CD14-positive monocyte (primary cell): ENCODE measurements at regions not wholly inside any gene's neighbourhood (a gene's known extent, or its start where the extent isn't known, plus 50 kb on each side); places are given as distances from the start of the nearest gene placed in this dataset.

Experiments
- DNase-seq, 3 donors: peaks; one replicate each; pipeline ENCODE4 v3.0.0-alpha.2; 2011 to 2022
- H2AFZ ChIP-seq: 2 replicates; pipeline ENCODE4 v1.6.0; 2012; ENCODE audit warnings: mild to moderate bottlenecking, low read depth, low read length, inconsistent platforms; ENCODE audit not compliant: insufficient read depth, poor library complexity, severe bottlenecking
- H3K27ac ChIP-seq, 2 donors: 1 replicate in 1 of 2; 2 replicates in 1 of 2; pipeline ENCODE4 v1.5.1; 2012 to 2013; ENCODE audit warnings: low read length in 2 of 2, control low read depth in 1 of 2, inconsistent platforms in 1 of 2, low read depth in 1 of 2, mild to moderate bottlenecking in 1 of 2
- H3K27me3 ChIP-seq, 2 donors: one replicate each; pipeline versions ENCODE4 v1.6.0 to v1.6.1; 2011 to 2013; ENCODE audit warnings: low read length in 2 of 2; ENCODE audit not compliant: control insufficient read depth in 2 of 2, insufficient read depth in 2 of 2
- H3K36me3 ChIP-seq, 2 donors: replicated peaks in 1 of 2; 1 replicate in 1 of 2; 2 replicates in 1 of 2; pipeline versions ENCODE4 v1.5.1 to v1.6.1; 2012 to 2013; ENCODE audit warnings: low read length in 2 of 2, control low read depth in 1 of 2, inconsistent platforms in 1 of 2, mild to moderate bottlenecking in 1 of 2; ENCODE audit not compliant: insufficient read depth in 2 of 2, control insufficient read depth in 1 of 2
- H3K4me1 ChIP-seq, 2 donors: 1 replicate in 1 of 2; 2 replicates in 1 of 2; pipeline versions ENCODE4 v1.5.1 to v1.6.1; 2012 to 2013; ENCODE audit warnings: low read length in 2 of 2, control low read depth in 1 of 2, inconsistent platforms in 1 of 2, mild to moderate bottlenecking in 1 of 2, moderate library complexity in 1 of 2; ENCODE audit not compliant: insufficient read depth in 2 of 2, control insufficient read depth in 1 of 2
- H3K4me2 ChIP-seq: replicated peaks from 2 replicates; pipeline ENCODE3; 2012; ENCODE audit warnings: low read length, moderate library complexity, mild to moderate bottlenecking; ENCODE audit not compliant: poor library complexity, severe bottlenecking; ENCODE audit errors: extremely low read depth
- H3K4me3 ChIP-seq, 3 experiments: fragments of 200-600 bp in 1 of 3; sonication (generic) in 1 of 3; replicated peaks in 1 of 3; 1 replicate in 2 of 3; 2 replicates in 1 of 3; pipeline ENCODE4 v1.5.1; 2011 to 2013; ENCODE audit warnings: low read length in 3 of 3, mild to moderate bottlenecking in 3 of 3, control low read depth in 2 of 3, low read depth in 2 of 3, inconsistent platforms in 1 of 3, moderate library complexity in 1 of 3
- H3K79me2 ChIP-seq: 2 replicates; pipeline ENCODE4 v1.6.0; 2012; ENCODE audit warnings: mild to moderate bottlenecking, control low read depth, inconsistent platforms, low read length, moderate library complexity; ENCODE audit not compliant: insufficient read depth
- H3K9ac ChIP-seq: 2 replicates; pipeline ENCODE4 v1.6.0; 2017; ENCODE audit warnings: low read length, mild to moderate bottlenecking; ENCODE audit not compliant: insufficient read depth, poor library complexity, severe bottlenecking
- H3K9me3 ChIP-seq, 2 donors: replicated peaks in 1 of 2; 1 replicate in 1 of 2; 2 replicates in 1 of 2; pipeline versions ENCODE4 v1.5.1 to v1.6.1; 2012 to 2013; ENCODE audit warnings: low read length in 2 of 2, control low read depth in 1 of 2; ENCODE audit not compliant: control insufficient read depth in 1 of 2, insufficient read depth in 1 of 2
- H4K20me1 ChIP-seq: 2 replicates; pipeline ENCODE4 v1.6.0; 2012; ENCODE audit warnings: mild to moderate bottlenecking, low read length, control low read depth, moderate library complexity; ENCODE audit not compliant: insufficient read depth
- H3K27ac Mint-ChIP-seq, 7 donors: one replicate each; pipeline ENCODE4 v1.8.0; 2020; ENCODE audit warnings: mild to moderate bottlenecking in 7 of 7, mixed read lengths in 7 of 7, moderate library complexity in 6 of 7, inconsistent platforms in 2 of 7
- H3K27me3 Mint-ChIP-seq, 3 donors: one replicate each; pipeline ENCODE4 v1.8.0; 2021 to 2022; ENCODE audit warnings: low read depth in 3 of 3, mild to moderate bottlenecking in 3 of 3, mixed read lengths in 3 of 3, moderate library complexity in 3 of 3, inconsistent platforms in 1 of 3
- H3K36me3 Mint-ChIP-seq, 2 donors: one replicate each; pipeline ENCODE4 v1.8.0; 2020; ENCODE audit warnings: mixed read lengths in 2 of 2, inconsistent platforms in 1 of 2, mild to moderate bottlenecking in 1 of 2
- H3K4me1 Mint-ChIP-seq: one replicate; pipeline ENCODE4 v1.8.0; 2020; ENCODE audit warnings: mild to moderate bottlenecking, mixed read lengths
- H3K4me3 Mint-ChIP-seq, 2 donors: one replicate each; pipeline ENCODE4 v1.8.0; 2020; ENCODE audit warnings: mild to moderate bottlenecking in 2 of 2, mixed read lengths in 2 of 2, moderate library complexity in 1 of 2
- H3K9me3 Mint-ChIP-seq, 7 donors: one replicate each; pipeline ENCODE4 v1.8.0; 2020 to 2022; ENCODE audit warnings: mixed read lengths in 7 of 7, mild to moderate bottlenecking in 6 of 7, moderate library complexity in 6 of 7, inconsistent platforms in 2 of 7
- WGBS: methylation state at CpG from one replicate; pipeline ENCODE4 v1.1.5; 2013; ENCODE audit warnings: missing lambda C conversion rate; ENCODE audit not compliant: insufficient coverage; 5-methylcytosine and 5-hydroxymethylcytosine counted together
- intact Hi-C, 2 donors: fragments of 100-400 bp; cut with micrococcal nuclease; formaldehyde crosslinking; loops; one replicate each; pipeline versions ENCODE4 v1.15.0 to v1.15.1; 2023
- TF ChIP-seq, protein P1 (sequence below): fragments of 200-600 bp; IDR thresholded peaks from one replicate; pipeline ENCODE4 v1.8.0; 2022; ENCODE audit warnings: antibody characterized with exemption, mild to moderate bottlenecking

DNA sequence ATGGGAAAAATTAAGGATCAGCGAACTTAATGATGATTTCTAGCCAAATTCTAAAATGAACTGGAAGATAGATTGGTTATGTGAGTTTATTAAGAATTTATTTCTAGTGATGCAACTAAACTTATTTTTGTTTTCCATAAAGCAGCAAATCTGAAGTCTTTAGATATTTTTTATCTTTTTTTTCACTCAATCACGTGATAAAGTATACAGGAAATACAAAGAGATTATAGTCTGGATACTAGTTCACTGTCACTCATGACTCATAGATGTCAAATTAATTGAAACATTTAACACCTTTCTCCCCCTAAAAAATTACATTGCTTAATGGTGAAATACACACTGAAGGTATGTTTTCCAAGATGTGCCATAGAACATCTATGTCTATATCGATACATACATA, 416.9 kb downstream of the TUSC7 start:
- intact Hi-C loops: loop anchor here in 1 of 2 donors (2.0 kb wide), 1 partner anchor 18 kb away; no protein-coding TSS in a partner anchor
- no peaks in the 10 kb centered on the region for H3K27me3 ChIP-seq
- H3K27ac ChIP-seq: no peak overlapping the region
- H2AFZ ChIP-seq: no peak overlapping the region
- H3K4me2 ChIP-seq: no peak overlapping the region
- Mint-ChIP-seq H3K27ac (no peak overlapping the region), H3K9me3 (no peaks in the 10 kb centered on the region), H3K4me3 (no peak overlapping the region), H3K36me3 (no peaks in the 10 kb centered on the region), H3K4me1 (peaks cover 12% of the 10 kb centered on the region), H3K27me3 (peaks cover 3 to 6% (median 4%) of the 10 kb centered on the region in 3 donors)
- H3K9ac ChIP-seq: no peak overlapping the region
- no peaks in the 10 kb centered on the region for H3K9me3 ChIP-seq
- H3K79me2 ChIP-seq: no peaks in the 10 kb centered on the region
- TF ChIP-seq, protein P1, sequence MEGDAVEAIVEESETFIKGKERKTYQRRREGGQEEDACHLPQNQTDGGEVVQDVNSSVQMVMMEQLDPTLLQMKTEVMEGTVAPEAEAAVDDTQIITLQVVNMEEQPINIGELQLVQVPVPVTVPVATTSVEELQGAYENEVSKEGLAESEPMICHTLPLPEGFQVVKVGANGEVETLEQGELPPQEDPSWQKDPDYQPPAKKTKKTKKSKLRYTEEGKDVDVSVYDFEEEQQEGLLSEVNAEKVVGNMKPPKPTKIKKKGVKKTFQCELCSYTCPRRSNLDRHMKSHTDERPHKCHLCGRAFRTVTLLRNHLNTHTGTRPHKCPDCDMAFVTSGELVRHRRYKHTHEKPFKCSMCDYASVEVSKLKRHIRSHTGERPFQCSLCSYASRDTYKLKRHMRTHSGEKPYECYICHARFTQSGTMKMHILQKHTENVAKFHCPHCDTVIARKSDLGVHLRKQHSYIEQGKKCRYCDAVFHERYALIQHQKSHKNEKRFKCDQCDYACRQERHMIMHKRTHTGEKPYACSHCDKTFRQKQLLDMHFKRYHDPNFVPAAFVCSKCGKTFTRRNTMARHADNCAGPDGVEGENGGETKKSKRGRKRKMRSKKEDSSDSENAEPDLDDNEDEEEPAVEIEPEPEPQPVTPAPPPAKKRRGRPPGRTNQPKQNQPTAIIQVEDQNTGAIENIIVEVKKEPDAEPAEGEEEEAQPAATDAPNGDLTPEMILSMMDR: no peak
- no CpG with 5 or more reads among the region's 3 CpGs for WGBS
- H3K36me3 ChIP-seq: no peaks in the 10 kb centered on the region
- H3K4me1 ChIP-seq: peaks cover 0 to 10% of the 10 kb centered on the region in 2 donors
- H4K20me1 ChIP-seq: no peaks in the 10 kb centered on the region
- no peak overlapping the region for H3K4me3 ChIP-seq
- DNase-seq: no peak

DNA sequence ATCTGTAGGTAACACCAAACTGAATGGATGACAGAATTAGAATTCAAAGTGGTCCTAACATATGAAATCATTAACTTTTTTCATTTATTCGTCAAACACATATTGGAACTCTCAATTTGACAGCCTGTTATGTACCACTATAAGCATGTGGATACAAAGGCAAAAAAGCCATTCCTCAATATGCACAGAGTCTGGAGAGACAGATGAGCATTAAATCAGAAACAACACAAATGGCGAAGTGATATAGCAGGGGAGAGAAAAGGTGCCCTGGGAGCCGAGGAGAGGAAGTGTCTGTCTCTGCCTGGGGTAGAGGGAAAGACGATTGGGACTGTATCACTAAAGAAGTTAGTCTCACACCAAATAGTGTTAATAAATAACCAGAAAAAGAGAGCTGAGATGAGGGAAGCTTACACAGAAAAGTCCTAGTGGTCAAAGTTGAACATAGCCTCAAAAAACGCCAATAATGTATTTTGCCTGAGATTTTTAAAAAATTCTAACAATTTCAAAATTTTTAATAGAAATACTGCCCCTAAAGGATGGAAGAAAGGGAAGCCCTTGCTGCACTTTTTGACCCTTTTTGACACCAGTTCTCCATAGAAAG, 417.5 kb downstream of the TUSC7 start:
- H3K36me3 ChIP-seq: no peaks in the 10 kb centered on the region
- no peak overlapping the region for H2AFZ ChIP-seq
- no CpG with 5 or more reads among the region's 5 CpGs for WGBS
- Mint-ChIP-seq H3K27ac (no peak overlapping the region), H3K4me3 (no peak overlapping the region), H3K27me3 (peaks cover 3 to 6% (median 4%) of the 10 kb centered on the region in 3 donors), H3K4me1 (peaks cover 12% of the 10 kb centered on the region), H3K9me3 (no peaks in the 10 kb centered on the region), H3K36me3 (no peaks in the 10 kb centered on the region)
- H3K4me1 ChIP-seq: peaks cover 0 to 10% of the 10 kb centered on the region in 2 donors
- no peak overlapping the region for H3K4me3 ChIP-seq
- no peaks in the 10 kb centered on the region for H3K9me3 ChIP-seq
- no peaks in the 10 kb centered on the region for H3K27me3 ChIP-seq
- H3K4me2 ChIP-seq: no peak overlapping the region
- intact Hi-C loops: loop anchor here in 1 of 2 donors (2.0 kb wide), 1 partner anchor 18 kb away; no protein-coding TSS in a partner anchor
- H4K20me1 ChIP-seq: no peaks in the 10 kb centered on the region
- TF ChIP-seq, protein P1: peak; percentile 24
- H3K9ac ChIP-seq: no peak overlapping the region
- no peak for DNase-seq
- H3K79me2 ChIP-seq: no peaks in the 10 kb centered on the region
- no peak overlapping the region for H3K27ac ChIP-seq
